NCI-H446 treated with DMSO at 0.1 percent for 48 hours (cell line): ENCODE measurements at regions not wholly inside any gene's neighbourhood (a gene's known extent, or its start where the extent isn't known, plus 50 kb on each side); places are given as distances from the start of the nearest gene placed in this dataset.
"Not testable (repeated sequence)": the region's sequence is repeated elsewhere in the genome, so short reads cannot be mapped to it uniquely, and the experiment has no call there.

Experiments used
- DNase-seq: peaks from one replicate; lab custom pipeline; 2025; lab: John Stamatoyannopoulos, UW

- DNase-seq = no peak
These were observed 832.8 kb upstream of the ID2 start for GRCh38 chr2:7849027-7849426.

- no peak for DNase-seq
These were observed 832.3 kb upstream of the ID2 start for GRCh38 chr2:7849531-7849930.

GRCh38 chr2:7852546-7852945 is 829.3 kb upstream of the ID2 start:
- DNase-seq = no peak

- no peak for DNase-seq
These were observed 824.0 kb upstream of the ID2 start for GRCh38 chr2:7857904-7858303.

GRCh38 chr2:7858624-7859023 is 823.2 kb upstream of the ID2 start:
- DNase-seq = no peak

GRCh38 chr2:7860693-7861092 is 821.2 kb upstream of the ID2 start:
- no peak for DNase-seq

- no peak for DNase-seq
These were observed 819.8 kb upstream of the ID2 start for GRCh38 chr2:7861910-7862702.

GRCh38 chr2:7866104-7866503 is 815.8 kb upstream of the ID2 start:
- no peak for DNase-seq

- no peak for DNase-seq
These were observed 815.0 kb upstream of the ID2 start for GRCh38 chr2:7866825-7867224.

- no peak for DNase-seq
These were observed 814.0 kb upstream of the ID2 start for GRCh38 chr2:7867867-7868266.

GRCh38 chr2:7868836-7869235 is 813.0 kb upstream of the ID2 start:
- no peak for DNase-seq

GRCh38 chr2:7876445-7876844 is 805.4 kb upstream of the ID2 start:
- not testable (repeated sequence) for DNase-seq

GRCh38 chr2:7878266-7878665 is 803.6 kb upstream of the ID2 start:
- not testable (repeated sequence) for DNase-seq

- no peak for DNase-seq
These were observed 802.9 kb upstream of the ID2 start for GRCh38 chr2:7878786-7879482.

GRCh38 chr2:7879483-7879835 is 802.4 kb upstream of the ID2 start:
- no peak for DNase-seq

GRCh38 chr2:7880126-7880525 is 801.7 kb upstream of the ID2 start:
- no peak for DNase-seq

GRCh38 chr2:7880566-7880965 is 801.3 kb upstream of the ID2 start:
- DNase-seq = no peak

- no peak for DNase-seq
These were observed 800.8 kb upstream of the ID2 start for GRCh38 chr2:7881063-7881462.

- DNase-seq = no peak
These were observed 800.4 kb upstream of the ID2 start for GRCh38 chr2:7881466-7881865.

- no peak for DNase-seq
These were observed 799.6 kb upstream of the ID2 start for GRCh38 chr2:7882296-7882695.

GRCh38 chr2:7884338-7884737 is 797.5 kb upstream of the ID2 start:
- DNase-seq = no peak

GRCh38 chr2:7886666-7887065 is 795.2 kb upstream of the ID2 start:
- DNase-seq = no peak

GRCh38 chr2:7887441-7887840 is 794.4 kb upstream of the ID2 start:
- no peak for DNase-seq

- DNase-seq = no peak
These were observed 793.0 kb upstream of the ID2 start for GRCh38 chr2:7888876-7889275.
